Astrocyte (in vitro differentiated cells and primary cell): ENCODE measurements at regions not wholly inside any gene's neighbourhood (a gene's known extent, or its start where the extent isn't known, plus 50 kb on each side); places are given as distances from the start of the nearest gene placed in this dataset.

ENCODE experiments used
- EZH2 ChIP-seq: IDR thresholded peaks from 2 replicates; pipeline ENCODE4 v1.6.1; 2012; ENCODE audit warnings: mild to moderate bottlenecking, low read length, inconsistent platforms; ENCODE audit not compliant: insufficient read depth
- TF ChIP-seq, protein P1 (sequence below): IDR thresholded peaks from 2 replicates; pipeline ENCODE4 v1.5.1; 2011; ENCODE audit warnings: low read depth, mild to moderate bottlenecking, inconsistent platforms, low read length, moderate library complexity; ENCODE audit not compliant: insufficient read depth

DNA sequence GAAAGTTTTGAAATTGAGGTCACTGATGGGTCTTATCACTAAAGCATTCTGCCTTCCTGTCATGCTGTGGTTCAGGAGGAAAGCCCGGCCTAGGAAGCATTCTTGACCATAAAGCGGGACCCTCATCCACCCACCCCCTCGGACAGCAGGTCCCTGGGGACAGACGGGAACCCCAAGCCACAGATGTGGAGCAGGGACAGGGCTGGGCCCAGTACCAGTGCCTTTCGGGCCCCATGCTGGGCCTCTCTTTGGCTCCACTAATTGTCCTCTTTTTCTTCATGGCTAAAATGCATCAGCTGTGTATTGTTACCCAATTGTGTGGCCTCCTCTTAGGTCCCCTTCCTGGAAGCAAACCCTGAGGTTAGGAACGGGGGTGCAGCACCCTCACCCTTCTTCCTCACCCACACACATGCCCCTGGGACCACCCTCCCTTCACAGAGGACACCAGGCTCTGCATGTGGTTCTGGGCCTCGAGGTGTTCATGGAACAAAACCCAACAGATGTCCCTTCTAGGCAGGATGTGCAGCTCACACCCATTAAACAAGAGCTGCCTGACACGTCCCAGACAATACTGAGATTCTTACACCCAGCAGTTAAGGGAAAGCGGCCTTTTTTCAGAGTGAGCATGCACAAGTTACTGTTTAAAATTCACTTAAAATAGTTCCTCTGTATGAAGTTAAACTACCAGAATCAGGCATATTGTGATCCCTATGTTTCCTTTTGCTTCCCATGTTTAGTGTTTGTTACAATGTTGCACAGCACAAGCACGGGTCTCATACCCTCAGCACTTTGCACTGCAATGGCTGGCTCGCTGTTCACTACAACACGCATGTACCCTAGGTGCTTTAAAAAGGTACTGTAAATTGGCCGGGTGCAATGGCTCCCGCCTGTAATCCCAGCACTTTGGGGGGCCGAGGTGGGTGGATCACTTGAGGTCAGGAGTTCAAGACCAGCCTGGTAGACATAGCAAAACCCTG lies 807.6 kb downstream of the BRD1 start:
- TF ChIP-seq, protein P1, sequence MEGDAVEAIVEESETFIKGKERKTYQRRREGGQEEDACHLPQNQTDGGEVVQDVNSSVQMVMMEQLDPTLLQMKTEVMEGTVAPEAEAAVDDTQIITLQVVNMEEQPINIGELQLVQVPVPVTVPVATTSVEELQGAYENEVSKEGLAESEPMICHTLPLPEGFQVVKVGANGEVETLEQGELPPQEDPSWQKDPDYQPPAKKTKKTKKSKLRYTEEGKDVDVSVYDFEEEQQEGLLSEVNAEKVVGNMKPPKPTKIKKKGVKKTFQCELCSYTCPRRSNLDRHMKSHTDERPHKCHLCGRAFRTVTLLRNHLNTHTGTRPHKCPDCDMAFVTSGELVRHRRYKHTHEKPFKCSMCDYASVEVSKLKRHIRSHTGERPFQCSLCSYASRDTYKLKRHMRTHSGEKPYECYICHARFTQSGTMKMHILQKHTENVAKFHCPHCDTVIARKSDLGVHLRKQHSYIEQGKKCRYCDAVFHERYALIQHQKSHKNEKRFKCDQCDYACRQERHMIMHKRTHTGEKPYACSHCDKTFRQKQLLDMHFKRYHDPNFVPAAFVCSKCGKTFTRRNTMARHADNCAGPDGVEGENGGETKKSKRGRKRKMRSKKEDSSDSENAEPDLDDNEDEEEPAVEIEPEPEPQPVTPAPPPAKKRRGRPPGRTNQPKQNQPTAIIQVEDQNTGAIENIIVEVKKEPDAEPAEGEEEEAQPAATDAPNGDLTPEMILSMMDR: no peak
- no peak for TF ChIP-seq EZH2
